ENCODE measurements at regions not wholly inside any gene's neighbourhood (a gene's known extent, or its start where the extent isn't known, plus 50 kb on each side); places are given as distances from the start of the nearest gene placed in this dataset.

DNA sequence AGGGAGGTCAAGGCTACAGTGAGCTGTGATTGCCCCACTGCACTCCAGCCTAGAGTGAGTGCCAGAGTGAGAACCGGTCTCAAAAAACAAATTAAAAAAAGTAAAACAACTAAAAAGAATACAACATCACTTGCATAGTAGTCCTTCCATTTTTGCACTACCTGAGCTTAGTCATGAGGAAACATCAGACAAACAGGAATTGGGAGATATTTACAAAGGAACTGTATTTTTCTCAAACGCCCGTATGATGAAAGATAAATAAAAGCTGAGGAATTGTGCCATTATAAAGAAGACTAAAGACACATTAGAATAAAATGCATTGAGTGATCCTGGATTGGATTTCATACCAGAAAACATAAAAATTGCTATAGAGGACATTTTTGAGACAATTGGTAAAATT, 50.0 kb upstream of the ATP8B1 start:
- TF ChIP-seq CHD2 (IDR thresholded peaks at IDR 0.05; ENCODE audit: low read length, partially characterized antibody) (no peak), POLR2A (IDR thresholded peaks at IDR 0.05; ENCODE audit: low read length) (no peak), PHF8 (IDR thresholded peaks at IDR 0.05; ENCODE audit: borderline replicate concordance, low read depth) (no peak), RCOR1 (IDR thresholded peaks at IDR 0.05; ENCODE audit: low read depth, low read length) (no peak), NFE2L2 (conservative IDR thresholded peaks at IDR 0.05; ENCODE audit: low read length) (no peak)
- TF ChIP-seq, protein P1, sequence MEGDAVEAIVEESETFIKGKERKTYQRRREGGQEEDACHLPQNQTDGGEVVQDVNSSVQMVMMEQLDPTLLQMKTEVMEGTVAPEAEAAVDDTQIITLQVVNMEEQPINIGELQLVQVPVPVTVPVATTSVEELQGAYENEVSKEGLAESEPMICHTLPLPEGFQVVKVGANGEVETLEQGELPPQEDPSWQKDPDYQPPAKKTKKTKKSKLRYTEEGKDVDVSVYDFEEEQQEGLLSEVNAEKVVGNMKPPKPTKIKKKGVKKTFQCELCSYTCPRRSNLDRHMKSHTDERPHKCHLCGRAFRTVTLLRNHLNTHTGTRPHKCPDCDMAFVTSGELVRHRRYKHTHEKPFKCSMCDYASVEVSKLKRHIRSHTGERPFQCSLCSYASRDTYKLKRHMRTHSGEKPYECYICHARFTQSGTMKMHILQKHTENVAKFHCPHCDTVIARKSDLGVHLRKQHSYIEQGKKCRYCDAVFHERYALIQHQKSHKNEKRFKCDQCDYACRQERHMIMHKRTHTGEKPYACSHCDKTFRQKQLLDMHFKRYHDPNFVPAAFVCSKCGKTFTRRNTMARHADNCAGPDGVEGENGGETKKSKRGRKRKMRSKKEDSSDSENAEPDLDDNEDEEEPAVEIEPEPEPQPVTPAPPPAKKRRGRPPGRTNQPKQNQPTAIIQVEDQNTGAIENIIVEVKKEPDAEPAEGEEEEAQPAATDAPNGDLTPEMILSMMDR (IDR thresholded peaks at IDR 0.05): no peak
- TF ChIP-seq, protein P2, sequence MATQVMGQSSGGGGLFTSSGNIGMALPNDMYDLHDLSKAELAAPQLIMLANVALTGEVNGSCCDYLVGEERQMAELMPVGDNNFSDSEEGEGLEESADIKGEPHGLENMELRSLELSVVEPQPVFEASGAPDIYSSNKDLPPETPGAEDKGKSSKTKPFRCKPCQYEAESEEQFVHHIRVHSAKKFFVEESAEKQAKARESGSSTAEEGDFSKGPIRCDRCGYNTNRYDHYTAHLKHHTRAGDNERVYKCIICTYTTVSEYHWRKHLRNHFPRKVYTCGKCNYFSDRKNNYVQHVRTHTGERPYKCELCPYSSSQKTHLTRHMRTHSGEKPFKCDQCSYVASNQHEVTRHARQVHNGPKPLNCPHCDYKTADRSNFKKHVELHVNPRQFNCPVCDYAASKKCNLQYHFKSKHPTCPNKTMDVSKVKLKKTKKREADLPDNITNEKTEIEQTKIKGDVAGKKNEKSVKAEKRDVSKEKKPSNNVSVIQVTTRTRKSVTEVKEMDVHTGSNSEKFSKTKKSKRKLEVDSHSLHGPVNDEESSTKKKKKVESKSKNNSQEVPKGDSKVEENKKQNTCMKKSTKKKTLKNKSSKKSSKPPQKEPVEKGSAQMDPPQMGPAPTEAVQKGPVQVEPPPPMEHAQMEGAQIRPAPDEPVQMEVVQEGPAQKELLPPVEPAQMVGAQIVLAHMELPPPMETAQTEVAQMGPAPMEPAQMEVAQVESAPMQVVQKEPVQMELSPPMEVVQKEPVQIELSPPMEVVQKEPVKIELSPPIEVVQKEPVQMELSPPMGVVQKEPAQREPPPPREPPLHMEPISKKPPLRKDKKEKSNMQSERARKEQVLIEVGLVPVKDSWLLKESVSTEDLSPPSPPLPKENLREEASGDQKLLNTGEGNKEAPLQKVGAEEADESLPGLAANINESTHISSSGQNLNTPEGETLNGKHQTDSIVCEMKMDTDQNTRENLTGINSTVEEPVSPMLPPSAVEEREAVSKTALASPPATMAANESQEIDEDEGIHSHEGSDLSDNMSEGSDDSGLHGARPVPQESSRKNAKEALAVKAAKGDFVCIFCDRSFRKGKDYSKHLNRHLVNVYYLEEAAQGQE (IDR thresholded peaks at IDR 0.05): no peak

Measured in A549 (cell line).